Right lobe of liver (tissue), 6 donors: ENCODE measurements at regions not wholly inside any gene's neighbourhood (a gene's known extent, or its start where the extent isn't known, plus 50 kb on each side); places are given as distances from the start of the nearest gene placed in this dataset.

Source experiments
- ATAC-seq, 4 donors: fragments of 200-7000 bp; cut with Tn5 transposase; one replicate each; pipeline ENCODE4 v1.9.1; 2020; ENCODE audit warnings: mild to moderate bottlenecking in 4 of 4, moderate library complexity in 4 of 4
- DNase-seq, 3 donors: peaks; one replicate each; pipeline ENCODE4 v3.0.0-alpha.2; 2020
- H3K27ac ChIP-seq, 3 donors: fragments of 200-600 bp; one replicate each; pipeline ENCODE4 v1.8.0; 2022
- H3K27me3 ChIP-seq, 2 donors: fragments of 200-600 bp; one replicate each; pipeline ENCODE4 v1.8.0; 2022
- H3K36me3 ChIP-seq, 4 donors: fragments of 200-600 bp; sonication (generic) in 1 of 4; one replicate each; pipeline versions ENCODE4 v1.5.1 to v1.8.0; 2017 to 2022; ENCODE audit warnings: control low read depth in 1 of 4
- H3K4me1 ChIP-seq, 4 donors: fragments of 200-600 bp; sonication (generic) in 1 of 4; one replicate each; pipeline versions ENCODE4 v1.5.1 to v1.8.0; 2017 to 2022; ENCODE audit warnings: control low read depth in 1 of 4
- H3K4me3 ChIP-seq, 3 donors: fragments of 200-600 bp; one replicate each; pipeline ENCODE4 v1.8.0; 2022
- H3K9me3 ChIP-seq, 4 donors: fragments of 200-600 bp; sonication (generic) in 1 of 4; one replicate each; pipeline versions ENCODE4 v1.5.1 to v1.8.0; 2017 to 2022; ENCODE audit warnings: control low read depth in 1 of 4
- POLR2A ChIP-seq: fragments of 450-650 bp; IDR thresholded peaks from one replicate; pipeline ENCODE4 v1.6.1; 2017; ENCODE audit warnings: antibody characterized with exemption, mild to moderate bottlenecking
- WGBS: methylation state at CpG from one replicate; pipeline ENCODE4 v1.1.6; 2018; ENCODE audit warnings: low coverage, low lambda C conversion rate; ENCODE audit not compliant: insufficient coverage; ENCODE audit errors: missing lambda C conversion rate; 5-methylcytosine and 5-hydroxymethylcytosine counted together
- intact Hi-C, 2 donors: fragments of 100-400 bp; cut with DNase I; formaldehyde crosslinking; loops; one replicate each; pipeline versions ENCODE4 v1.11.2 to v1.14.1; 2022
- TF ChIP-seq, protein P1 (sequence below), 4 donors: fragments of 200-600 bp in 3 of 4; fragments of 450-650 bp in 1 of 4; IDR thresholded peaks; one replicate each; pipeline versions ENCODE4 v1.5.1 to v1.8.0; 2016 to 2022; ENCODE audit warnings: antibody characterized with exemption in 4 of 4, mild to moderate bottlenecking in 2 of 4
- donor health status: DM: no; HTN: yes; CAD: no.
- donor health status: DM: no; HTN: no; CAD: no.
- donor health status: DM: no; HTN: no; CAD: no.
- donor health status: DM: no; HTN: yes; CAD: no.
- donor health status: DM: no; HTN: yes; CAD: no.

DNA sequence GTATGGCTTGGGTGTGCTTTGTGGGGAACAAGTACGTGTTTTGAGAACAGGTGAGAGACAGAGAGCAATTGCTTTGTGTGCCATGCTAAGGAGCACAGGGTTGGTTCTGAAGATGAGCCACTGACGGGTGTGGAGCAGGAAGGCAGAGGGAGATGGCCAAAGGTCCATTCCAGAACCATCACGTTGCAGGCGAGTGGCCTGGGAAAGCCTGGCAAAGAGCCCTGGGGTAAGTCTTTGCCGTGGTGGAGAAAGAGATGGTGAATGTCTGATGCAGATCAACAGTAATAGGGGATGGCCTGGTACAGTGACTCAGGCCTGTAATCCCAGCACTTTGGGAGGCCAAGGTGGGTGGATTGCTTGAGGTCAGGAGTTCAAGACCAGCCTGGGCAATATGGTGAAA, 93.5 kb upstream of the ZNF521 start:
- no peak for DNase-seq
- Histone ChIP-seq H3K27me3 (no peaks in the 10 kb centered on the region), H3K9me3 (no peaks in the 10 kb centered on the region), H3K27ac (no peak overlapping the region), H3K4me1 (no peaks in the 10 kb centered on the region), H3K36me3 (no peaks in the 10 kb centered on the region), H3K4me3 (no peak overlapping the region)
- intact Hi-C loops = no loop called here
- ATAC-seq = no peak
- 70% methylated on average over 5 of the region's 5 CpGs for WGBS
- TF ChIP-seq, protein P1, sequence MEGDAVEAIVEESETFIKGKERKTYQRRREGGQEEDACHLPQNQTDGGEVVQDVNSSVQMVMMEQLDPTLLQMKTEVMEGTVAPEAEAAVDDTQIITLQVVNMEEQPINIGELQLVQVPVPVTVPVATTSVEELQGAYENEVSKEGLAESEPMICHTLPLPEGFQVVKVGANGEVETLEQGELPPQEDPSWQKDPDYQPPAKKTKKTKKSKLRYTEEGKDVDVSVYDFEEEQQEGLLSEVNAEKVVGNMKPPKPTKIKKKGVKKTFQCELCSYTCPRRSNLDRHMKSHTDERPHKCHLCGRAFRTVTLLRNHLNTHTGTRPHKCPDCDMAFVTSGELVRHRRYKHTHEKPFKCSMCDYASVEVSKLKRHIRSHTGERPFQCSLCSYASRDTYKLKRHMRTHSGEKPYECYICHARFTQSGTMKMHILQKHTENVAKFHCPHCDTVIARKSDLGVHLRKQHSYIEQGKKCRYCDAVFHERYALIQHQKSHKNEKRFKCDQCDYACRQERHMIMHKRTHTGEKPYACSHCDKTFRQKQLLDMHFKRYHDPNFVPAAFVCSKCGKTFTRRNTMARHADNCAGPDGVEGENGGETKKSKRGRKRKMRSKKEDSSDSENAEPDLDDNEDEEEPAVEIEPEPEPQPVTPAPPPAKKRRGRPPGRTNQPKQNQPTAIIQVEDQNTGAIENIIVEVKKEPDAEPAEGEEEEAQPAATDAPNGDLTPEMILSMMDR (IDR thresholded peaks at IDR 0.05) = no peak
- TF ChIP-seq POLR2A = no peak

DNA sequence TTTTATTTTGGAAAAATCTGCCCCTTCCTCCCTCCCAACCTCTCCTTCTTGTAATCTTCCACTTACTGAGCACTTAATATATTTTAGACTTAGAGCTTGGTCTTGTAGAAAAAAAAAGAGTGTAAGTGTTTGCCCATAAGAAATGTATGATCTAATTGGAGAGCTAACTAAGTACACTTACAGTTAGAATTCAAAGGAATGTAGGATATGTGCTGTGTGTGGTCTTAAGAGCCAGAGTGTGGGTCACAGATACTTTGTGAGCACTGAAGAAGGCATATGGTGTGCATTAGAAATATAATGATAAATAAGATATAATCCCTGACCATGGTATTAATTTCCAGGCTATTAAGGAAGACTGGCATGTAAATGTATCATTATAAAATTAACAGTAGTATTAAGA, 91.8 kb upstream of the ZNF521 start:
- no peak for TF ChIP-seq POLR2A
- TF ChIP-seq, protein P1 (IDR thresholded peaks at IDR 0.05) = no peak
- Histone ChIP-seq H3K27ac (no peak overlapping the region), H3K27me3 (no peaks in the 10 kb centered on the region), H3K4me1 (no peaks in the 10 kb centered on the region), H3K9me3 (no peaks in the 10 kb centered on the region), H3K4me3 (no peak overlapping the region), H3K36me3 (no peaks in the 10 kb centered on the region)
- DNase-seq (no peak), ATAC-seq (no peak)
- intact Hi-C loops = no loop called here

DNA sequence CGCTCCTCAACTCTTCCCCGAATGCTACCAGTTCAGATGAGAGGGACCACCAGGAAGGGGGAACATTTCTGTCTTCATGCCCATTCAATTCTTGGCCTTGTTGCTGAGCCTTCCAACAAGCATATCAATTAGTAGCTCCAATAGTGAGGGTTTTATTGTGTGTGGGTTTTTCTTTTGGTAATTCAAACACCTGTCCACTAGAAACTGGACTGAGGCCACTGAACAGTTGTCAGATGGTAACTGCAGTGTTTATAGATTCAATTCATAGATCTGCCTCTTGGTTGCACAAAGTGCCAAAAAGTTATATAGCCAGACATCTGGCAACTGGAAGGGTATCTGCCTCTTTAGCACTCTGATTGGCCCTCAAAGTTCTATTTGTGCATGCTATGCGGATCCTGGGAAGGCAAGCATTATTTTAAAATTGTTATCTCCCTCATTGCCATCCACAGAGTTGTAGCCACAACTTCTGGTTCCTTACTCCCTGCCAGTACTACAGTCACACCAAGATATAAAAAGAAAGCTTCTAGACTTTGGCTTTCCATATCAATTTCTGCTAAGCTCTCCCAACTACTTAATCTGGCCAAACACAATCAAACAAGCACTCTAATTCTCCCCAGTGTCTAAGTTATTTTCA, 83.3 kb upstream of the ZNF521 start:
- intact Hi-C loops = no loop called here
- Histone ChIP-seq H3K4me1 (no peaks in the 10 kb centered on the region), H3K9me3 (no peaks in the 10 kb centered on the region), H3K27me3 (no peaks in the 10 kb centered on the region), H3K27ac (no peak overlapping the region), H3K4me3 (no peak overlapping the region), H3K36me3 (no peaks in the 10 kb centered on the region)
- ATAC-seq = no peak
- 67% methylated on average over 2 of the region's 3 CpGs for WGBS
- no peak for TF ChIP-seq POLR2A
- TF ChIP-seq, protein P1 (IDR thresholded peaks at IDR 0.05) = no peak
- no peak for DNase-seq

DNA sequence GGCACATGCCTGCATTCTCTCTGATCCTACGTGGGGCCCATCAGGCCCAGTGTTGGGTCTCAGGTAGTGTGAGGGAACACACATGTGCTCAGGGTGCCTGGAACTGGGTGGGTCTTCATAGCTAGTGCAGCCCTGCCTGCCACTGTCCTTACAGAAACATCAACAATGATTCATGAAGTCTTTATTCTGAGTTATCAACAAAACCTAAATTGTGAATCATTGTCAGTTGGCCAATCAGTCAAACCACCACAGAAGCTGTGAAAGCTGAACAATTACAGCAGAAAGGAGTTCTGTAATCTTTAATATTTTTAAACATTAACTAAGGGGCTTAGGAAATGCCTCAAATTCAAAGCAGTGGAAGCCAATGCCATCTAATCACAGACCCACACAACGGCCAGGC, 82.8 kb upstream of the ZNF521 start:
- no peak for DNase-seq

More for the DNA sequence above, 82.8 kb upstream of the ZNF521 start:
- no peak for TF ChIP-seq POLR2A
- TF ChIP-seq, protein P1 (IDR thresholded peaks at IDR 0.05) = no peak
- 34% methylated on average over 2 of the region's 2 CpGs for WGBS
- intact Hi-C loops = no loop called here
- ATAC-seq = no peak
- Histone ChIP-seq H3K36me3 (no peaks in the 10 kb centered on the region), H3K9me3 (no peaks in the 10 kb centered on the region), H3K27me3 (no peaks in the 10 kb centered on the region), H3K4me3 (no peak overlapping the region), H3K4me1 (no peaks in the 10 kb centered on the region), H3K27ac (no peak overlapping the region)
